CD14-positive monocyte (primary cell): ENCODE measurements at regions not wholly inside any gene's neighbourhood (a gene's known extent, or its start where the extent isn't known, plus 50 kb on each side); places are given as distances from the start of the nearest gene placed in this dataset.

Source experiments
- DNase-seq, 3 donors: peaks; one replicate each; pipeline ENCODE4 v3.0.0-alpha.2; 2011 to 2022
- H2AFZ ChIP-seq: 2 replicates; pipeline ENCODE4 v1.6.0; 2012; ENCODE audit warnings: mild to moderate bottlenecking, low read depth, low read length, inconsistent platforms; ENCODE audit not compliant: insufficient read depth, poor library complexity, severe bottlenecking
- H3K27ac ChIP-seq, 2 donors: 1 replicate in 1 of 2; 2 replicates in 1 of 2; pipeline ENCODE4 v1.5.1; 2012 to 2013; ENCODE audit warnings: low read length in 2 of 2, control low read depth in 1 of 2, inconsistent platforms in 1 of 2, low read depth in 1 of 2, mild to moderate bottlenecking in 1 of 2
- H3K27me3 ChIP-seq, 2 donors: one replicate each; pipeline versions ENCODE4 v1.6.0 to v1.6.1; 2011 to 2013; ENCODE audit warnings: low read length in 2 of 2; ENCODE audit not compliant: control insufficient read depth in 2 of 2, insufficient read depth in 2 of 2
- H3K36me3 ChIP-seq, 2 donors: replicated peaks in 1 of 2; 1 replicate in 1 of 2; 2 replicates in 1 of 2; pipeline versions ENCODE4 v1.5.1 to v1.6.1; 2012 to 2013; ENCODE audit warnings: low read length in 2 of 2, control low read depth in 1 of 2, inconsistent platforms in 1 of 2, mild to moderate bottlenecking in 1 of 2; ENCODE audit not compliant: insufficient read depth in 2 of 2, control insufficient read depth in 1 of 2
- H3K4me1 ChIP-seq, 2 donors: 1 replicate in 1 of 2; 2 replicates in 1 of 2; pipeline versions ENCODE4 v1.5.1 to v1.6.1; 2012 to 2013; ENCODE audit warnings: low read length in 2 of 2, control low read depth in 1 of 2, inconsistent platforms in 1 of 2, mild to moderate bottlenecking in 1 of 2, moderate library complexity in 1 of 2; ENCODE audit not compliant: insufficient read depth in 2 of 2, control insufficient read depth in 1 of 2
- H3K4me2 ChIP-seq: replicated peaks from 2 replicates; pipeline ENCODE3; 2012; ENCODE audit warnings: low read length, moderate library complexity, mild to moderate bottlenecking; ENCODE audit not compliant: poor library complexity, severe bottlenecking; ENCODE audit errors: extremely low read depth
- H3K4me3 ChIP-seq, 3 experiments: fragments of 200-600 bp in 1 of 3; sonication (generic) in 1 of 3; replicated peaks in 1 of 3; 1 replicate in 2 of 3; 2 replicates in 1 of 3; pipeline ENCODE4 v1.5.1; 2011 to 2013; ENCODE audit warnings: low read length in 3 of 3, mild to moderate bottlenecking in 3 of 3, control low read depth in 2 of 3, low read depth in 2 of 3, inconsistent platforms in 1 of 3, moderate library complexity in 1 of 3
- H3K79me2 ChIP-seq: 2 replicates; pipeline ENCODE4 v1.6.0; 2012; ENCODE audit warnings: mild to moderate bottlenecking, control low read depth, inconsistent platforms, low read length, moderate library complexity; ENCODE audit not compliant: insufficient read depth
- H3K9ac ChIP-seq: 2 replicates; pipeline ENCODE4 v1.6.0; 2017; ENCODE audit warnings: low read length, mild to moderate bottlenecking; ENCODE audit not compliant: insufficient read depth, poor library complexity, severe bottlenecking
- H3K9me3 ChIP-seq, 2 donors: replicated peaks in 1 of 2; 1 replicate in 1 of 2; 2 replicates in 1 of 2; pipeline versions ENCODE4 v1.5.1 to v1.6.1; 2012 to 2013; ENCODE audit warnings: low read length in 2 of 2, control low read depth in 1 of 2; ENCODE audit not compliant: control insufficient read depth in 1 of 2, insufficient read depth in 1 of 2
- H4K20me1 ChIP-seq: 2 replicates; pipeline ENCODE4 v1.6.0; 2012; ENCODE audit warnings: mild to moderate bottlenecking, low read length, control low read depth, moderate library complexity; ENCODE audit not compliant: insufficient read depth
- H3K27ac Mint-ChIP-seq, 7 donors: one replicate each; pipeline ENCODE4 v1.8.0; 2020; ENCODE audit warnings: mild to moderate bottlenecking in 7 of 7, mixed read lengths in 7 of 7, moderate library complexity in 6 of 7, inconsistent platforms in 2 of 7
- H3K27me3 Mint-ChIP-seq, 3 donors: one replicate each; pipeline ENCODE4 v1.8.0; 2021 to 2022; ENCODE audit warnings: low read depth in 3 of 3, mild to moderate bottlenecking in 3 of 3, mixed read lengths in 3 of 3, moderate library complexity in 3 of 3, inconsistent platforms in 1 of 3
- H3K36me3 Mint-ChIP-seq, 2 donors: one replicate each; pipeline ENCODE4 v1.8.0; 2020; ENCODE audit warnings: mixed read lengths in 2 of 2, inconsistent platforms in 1 of 2, mild to moderate bottlenecking in 1 of 2
- H3K4me1 Mint-ChIP-seq: one replicate; pipeline ENCODE4 v1.8.0; 2020; ENCODE audit warnings: mild to moderate bottlenecking, mixed read lengths
- H3K4me3 Mint-ChIP-seq, 2 donors: one replicate each; pipeline ENCODE4 v1.8.0; 2020; ENCODE audit warnings: mild to moderate bottlenecking in 2 of 2, mixed read lengths in 2 of 2, moderate library complexity in 1 of 2
- H3K9me3 Mint-ChIP-seq, 7 donors: one replicate each; pipeline ENCODE4 v1.8.0; 2020 to 2022; ENCODE audit warnings: mixed read lengths in 7 of 7, mild to moderate bottlenecking in 6 of 7, moderate library complexity in 6 of 7, inconsistent platforms in 2 of 7
- CTCF ChIP-seq: fragments of 200-600 bp; IDR thresholded peaks from one replicate; pipeline ENCODE4 v1.8.0; 2022; ENCODE audit warnings: antibody characterized with exemption, mild to moderate bottlenecking
- WGBS: methylation state at CpG from one replicate; pipeline ENCODE4 v1.1.5; 2013; ENCODE audit warnings: missing lambda C conversion rate; ENCODE audit not compliant: insufficient coverage; 5-methylcytosine and 5-hydroxymethylcytosine counted together
- intact Hi-C, 2 donors: fragments of 100-400 bp; cut with micrococcal nuclease; formaldehyde crosslinking; loops; one replicate each; pipeline versions ENCODE4 v1.15.0 to v1.15.1; 2023

- H3K27ac Mint-ChIP-seq: no peak overlapping the region
- H3K9me3 Mint-ChIP-seq: peaks cover 0 to 3% (median 0%) of the 10 kb centered on the region in 7 donors
- no peak for DNase-seq
- no peaks in the 10 kb centered on the region for H3K36me3 Mint-ChIP-seq
- WGBS: 86% methylated on average over 7 of the region's 15 CpGs
- Histone ChIP-seq H3K9ac (no peak overlapping the region), H4K20me1 (no peaks in the 10 kb centered on the region), H3K27me3 (no peaks in the 10 kb centered on the region), H2AFZ (no peak overlapping the region), H3K27ac (no peak overlapping the region), H3K4me2 (no peak overlapping the region), H3K79me2 (no peaks in the 10 kb centered on the region), H3K4me1 (no peaks in the 10 kb centered on the region), H3K36me3 (no peaks in the 10 kb centered on the region), H3K4me3 (no peak overlapping the region), H3K9me3 (no peaks in the 10 kb centered on the region)
- H3K4me1 Mint-ChIP-seq: no peaks in the 10 kb centered on the region
- intact Hi-C loops: no loop called here
- no peak for TF ChIP-seq CTCF
- peaks cover 3 to 9% (median 6%) of the 10 kb centered on the region in 3 donors for H3K27me3 Mint-ChIP-seq
- no peak overlapping the region for H3K4me3 Mint-ChIP-seq
Measured at GRCh38 chr5:133881576-133882388, 86.6 kb downstream of the C5orf15 start.

- no peak for TF ChIP-seq CTCF
- Mint-ChIP-seq H3K36me3 (no peaks in the 10 kb centered on the region), H3K4me1 (peaks cover 4% of the 10 kb centered on the region), H3K27me3 (peaks cover 10 to 13% (median 10%) of the 10 kb centered on the region in 3 donors), H3K4me3 (no peak overlapping the region), H3K27ac (no peak overlapping the region), H3K9me3 (peaks cover 0 to 6% (median 0%) of the 10 kb centered on the region in 7 donors)
- H3K9me3 ChIP-seq: no peaks in the 10 kb centered on the region
- no peaks in the 10 kb centered on the region for H4K20me1 ChIP-seq
- no peak overlapping the region for H3K4me2 ChIP-seq
- H3K4me3 ChIP-seq: no peak overlapping the region
- no CpG with 5 or more reads among the region's 2 CpGs for WGBS
- no peak for DNase-seq
- no peak overlapping the region for H3K9ac ChIP-seq
- no peaks in the 10 kb centered on the region for H3K36me3 ChIP-seq
- intact Hi-C loops: no loop called here
- H3K79me2 ChIP-seq: no peaks in the 10 kb centered on the region
- H3K27ac ChIP-seq: no peak overlapping the region
- no peak overlapping the region for H2AFZ ChIP-seq
- no peaks in the 10 kb centered on the region for H3K4me1 ChIP-seq
- H3K27me3 ChIP-seq: no peaks in the 10 kb centered on the region
Measured at GRCh38 chr5:133878236-133878555, 90.2 kb downstream of the C5orf15 start.
